ENCODE measurements at regions not wholly inside any gene's neighbourhood (a gene's known extent, or its start where the extent isn't known, plus 50 kb on each side); places are given as distances from the start of the nearest gene placed in this dataset.

GRCh38 chr1:185477638-185478580, 160.9 kb upstream of the IVNS1ABP start:
- Histone ChIP-seq H3K36me3 (no peaks in the 10 kb centered on the region), H3K27ac (no peak overlapping the region), H3K4me1 (no peaks in the 10 kb centered on the region), H3K4me3 (no peak overlapping the region), H3K27me3 (no peaks in the 10 kb centered on the region), H3K9me3 (no peaks in the 10 kb centered on the region)
- no peak for DNase-seq
- no peak for TF ChIP-seq POLR2AphosphoS5 (IDR thresholded peaks at IDR 0.05)
- 31 to 75% methylated on average over 6 of the region's 6 CpGs for WGBS, 2 donors
- intact Hi-C loops (cut with DNase I): no loop called here

GRCh38 chr1:185474440-185475149, 157.6 kb upstream of the IVNS1ABP start:
- intact Hi-C loops (cut with DNase I): no loop called here
- no peaks in the 10 kb centered on the region for H3K9me3 ChIP-seq
- WGBS, 2 donors: 58 to 76% methylated on average over 2 of the region's 2 CpGs

GRCh38 chr1:185473186-185473585, 156.1 kb upstream of the IVNS1ABP start:
- no peak for DNase-seq
- no peaks in the 10 kb centered on the region for H3K27me3 ChIP-seq
- H3K4me3 ChIP-seq: no peak overlapping the region
- intact Hi-C loops (cut with DNase I): no loop called here
- no peaks in the 10 kb centered on the region for H3K4me1 ChIP-seq
- no peak overlapping the region for H3K27ac ChIP-seq
- 83 to 93% methylated on average over 6 of the region's 6 CpGs for WGBS, 2 donors
- H3K9me3 ChIP-seq: no peaks in the 10 kb centered on the region
- no peaks in the 10 kb centered on the region for H3K36me3 ChIP-seq
- TF ChIP-seq EP300 (IDR thresholded peaks at IDR 0.05): no peak
- TF ChIP-seq CTCF (IDR thresholded peaks at IDR 0.05): no peak

More at GRCh38 chr1:185474440-185475149, 157.6 kb upstream of the IVNS1ABP start:
- no peak for TF ChIP-seq CTCF (IDR thresholded peaks at IDR 0.05)
- TF ChIP-seq POLR2A (IDR thresholded peaks at IDR 0.05): no peak
- TF ChIP-seq POLR2AphosphoS5 (IDR thresholded peaks at IDR 0.05): no peak
- TF ChIP-seq EP300 (IDR thresholded peaks at IDR 0.05): no peak
- H3K4me1 ChIP-seq: no peaks in the 10 kb centered on the region
- no peak overlapping the region for H3K4me3 ChIP-seq
- no peaks in the 10 kb centered on the region for H3K36me3 ChIP-seq
- no peak for DNase-seq
- H3K27ac ChIP-seq: no peak overlapping the region
- no peaks in the 10 kb centered on the region for H3K27me3 ChIP-seq

GRCh38 chr1:185468626-185469025, 151.6 kb upstream of the IVNS1ABP start:
- Histone ChIP-seq H3K27me3 (no peaks in the 10 kb centered on the region), H3K27ac (no peak overlapping the region), H3K36me3 (no peaks in the 10 kb centered on the region), H3K4me1 (no peaks in the 10 kb centered on the region), H3K9me3 (no peaks in the 10 kb centered on the region), H3K4me3 (no peak overlapping the region)
- TF ChIP-seq CTCF (IDR thresholded peaks at IDR 0.05): no peak
- no peak for TF ChIP-seq POLR2A (IDR thresholded peaks at IDR 0.05)
- TF ChIP-seq EP300 (IDR thresholded peaks at IDR 0.05): no peak
- TF ChIP-seq POLR2AphosphoS5 (IDR thresholded peaks at IDR 0.05): no peak
- DNase-seq: no peak
- intact Hi-C loops (cut with DNase I): no loop called here
- 89 to 100% methylated on average over 1 of the region's 1 CpG for WGBS, 2 donors

- Histone ChIP-seq H3K4me1 (no peaks in the 10 kb centered on the region), H3K36me3 (no peaks in the 10 kb centered on the region), H3K27ac (no peak overlapping the region), H3K4me3 (no peak overlapping the region), H3K9me3 (no peaks in the 10 kb centered on the region), H3K27me3 (no peaks in the 10 kb centered on the region)
- WGBS, 2 donors: 93 to 94% methylated on average over 7 of the region's 7 CpGs
- intact Hi-C loops (cut with DNase I): no loop called here
- DNase-seq: no peak
- TF ChIP-seq EP300 (IDR thresholded peaks at IDR 0.05) (no peak), POLR2AphosphoS5 (IDR thresholded peaks at IDR 0.05) (no peak)
These were observed 150.1 kb upstream of the IVNS1ABP start for GRCh38 chr1:185467122-185467521.

All from sigmoid colon (tissue), 6 donors.